Chondrocyte (in vitro differentiated cells): ENCODE measurements at regions not wholly inside any gene's neighbourhood (a gene's known extent, or its start where the extent isn't known, plus 50 kb on each side); places are given as distances from the start of the nearest gene placed in this dataset.
"Not testable (repeated sequence)": the region's sequence is repeated elsewhere in the genome, so short reads cannot be mapped to it uniquely, and the experiment has no call there.

Experiments
- DNase-seq: peaks from one replicate; pipeline ENCODE4 v3.0.0; 2021; ENCODE audit warnings: mixed read lengths, low spot score
- H3K27ac Mint-ChIP-seq: one replicate; pipeline ENCODE4 v1.8.0; 2021; ENCODE audit warnings: mild to moderate bottlenecking, moderate library complexity, mixed read lengths; ENCODE audit not compliant: unreplicated experiment
- H3K27me3 Mint-ChIP-seq: 2 replicates; pipeline ENCODE4 v1.8.0; 2021; ENCODE audit warnings: low read depth, mixed read lengths
- H3K36me3 Mint-ChIP-seq: 2 replicates; pipeline ENCODE4 v1.8.0; 2021; ENCODE audit warnings: low read depth, mixed read lengths
- H3K4me1 Mint-ChIP-seq: 2 replicates; pipeline ENCODE4 v1.8.0; 2021; ENCODE audit warnings: low read depth, mild to moderate bottlenecking, mixed read lengths
- H3K4me3 Mint-ChIP-seq: one replicate; pipeline ENCODE4 v1.8.0; 2021; ENCODE audit warnings: mild to moderate bottlenecking, moderate library complexity, mixed read lengths; ENCODE audit not compliant: unreplicated experiment
- H3K9me3 Mint-ChIP-seq: 2 replicates; pipeline ENCODE4 v1.8.0; 2021; ENCODE audit warnings: low read depth, mixed read lengths
- CTCF ChIP-seq: fragments of 200-600 bp; sonication (generic); IDR thresholded peaks from 2 replicates; pipeline ENCODE4 v1.5.0; 2021; ENCODE audit warnings: antibody characterized with exemption, mild to moderate bottlenecking, moderate library complexity

- Mint-ChIP-seq H3K4me3 (no peak overlapping the region), H3K27me3 (no peaks in the 10 kb centered on the region), H3K9me3 (peaks cover 6% of the 10 kb centered on the region), H3K27ac (no peak overlapping the region), H3K36me3 (no peaks in the 10 kb centered on the region), H3K4me1 (no peaks in the 10 kb centered on the region)
- no peak for TF ChIP-seq CTCF
- DNase-seq, result no peak
These were observed 89.5 kb upstream of the DPP10 start for GRCh38 chr2:114352988-114353387.

GRCh38 chr2:114354199-114354598 is 88.2 kb upstream of the DPP10 start:
- Mint-ChIP-seq H3K36me3 (no peaks in the 10 kb centered on the region), H3K9me3 (peaks cover 11% of the 10 kb centered on the region), H3K4me3 (no peak overlapping the region), H3K4me1 (no peaks in the 10 kb centered on the region), H3K27ac (no peak overlapping the region), H3K27me3 (no peaks in the 10 kb centered on the region)
- no peak for DNase-seq
- no peak for TF ChIP-seq CTCF

GRCh38 chr2:114368705-114369104 is 73.7 kb upstream of the DPP10 start:
- H3K36me3 Mint-ChIP-seq, result peaks cover 4% of the 10 kb centered on the region
- H3K4me3 Mint-ChIP-seq, result no peak overlapping the region
- H3K27me3 Mint-ChIP-seq, result no peaks in the 10 kb centered on the region
- H3K4me1 Mint-ChIP-seq, result no peaks in the 10 kb centered on the region
- peaks cover 46% of the 10 kb centered on the region for H3K9me3 Mint-ChIP-seq
- TF ChIP-seq CTCF, result no peak
- no peak for DNase-seq
- H3K27ac Mint-ChIP-seq, result no peak overlapping the region

- DNase-seq, H3K4me1 Mint-ChIP-seq, H3K27ac Mint-ChIP-seq, H3K4me3 Mint-ChIP-seq, H3K27me3 Mint-ChIP-seq, H3K36me3 Mint-ChIP-seq: not testable (repeated sequence)
- peaks cover 47% of the 10 kb centered on the region for H3K9me3 Mint-ChIP-seq
These were observed 70.7 kb upstream of the DPP10 start for GRCh38 chr2:114371721-114372120.

- H3K36me3 Mint-ChIP-seq, result peaks cover 4% of the 10 kb centered on the region
- no peak for DNase-seq
- no peaks in the 10 kb centered on the region for H3K27me3 Mint-ChIP-seq
- H3K4me3 Mint-ChIP-seq, result no peak overlapping the region
- H3K4me1 Mint-ChIP-seq, result no peaks in the 10 kb centered on the region
- TF ChIP-seq CTCF, result no peak
- H3K27ac Mint-ChIP-seq, result no peak overlapping the region
- H3K9me3 Mint-ChIP-seq, result peaks cover 37% of the 10 kb centered on the region
These were observed 68.8 kb upstream of the DPP10 start for GRCh38 chr2:114373591-114373990.

- Mint-ChIP-seq H3K4me3 (no peak overlapping the region), H3K4me1 (no peaks in the 10 kb centered on the region), H3K27ac (no peak overlapping the region), H3K9me3 (peaks cover 4% of the 10 kb centered on the region), H3K36me3 (no peaks in the 10 kb centered on the region), H3K27me3 (no peaks in the 10 kb centered on the region)
- no peak for DNase-seq
- no peak for TF ChIP-seq CTCF
These were observed 58.0 kb upstream of the DPP10 start for GRCh38 chr2:114384441-114384840.
